ENCODE measurements at regions not wholly inside any gene's neighbourhood (a gene's known extent, or its start where the extent isn't known, plus 50 kb on each side); places are given as distances from the start of the nearest gene placed in this dataset.
"Not testable (repeated sequence)": the region's sequence is repeated elsewhere in the genome, so short reads cannot be mapped to it uniquely, and the experiment has no call there.

DNA sequence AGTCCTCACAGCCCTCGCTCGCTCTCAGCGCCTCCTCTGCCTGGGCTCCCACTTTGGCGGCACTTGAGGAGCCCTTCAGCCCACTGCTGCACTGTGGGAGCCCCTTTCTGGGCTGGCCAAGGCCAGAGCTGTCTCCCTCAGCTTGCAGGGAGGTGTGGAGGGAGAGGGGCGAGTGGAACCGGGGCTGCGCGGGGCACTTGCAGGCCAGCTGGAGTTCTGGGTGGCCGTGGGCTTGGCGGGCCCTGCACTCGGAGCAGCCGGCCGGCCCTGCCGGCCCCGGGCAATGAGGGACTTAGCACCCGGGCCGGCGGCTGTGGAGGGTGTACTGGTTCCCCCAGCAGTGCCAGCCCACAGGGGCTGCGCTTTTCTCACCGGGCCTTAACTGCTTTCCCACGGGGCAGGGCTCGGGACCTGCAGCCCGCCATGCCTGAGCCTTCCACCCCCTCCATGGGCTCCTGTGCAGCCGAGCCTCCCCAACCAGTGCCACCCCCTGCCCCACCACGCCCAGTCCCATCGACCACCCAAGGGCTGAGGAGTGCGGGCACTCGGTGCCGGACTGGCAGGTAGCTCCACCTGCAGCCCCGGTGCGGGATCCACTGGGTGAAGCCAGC lies 584.1 kb upstream of the KLF12 start:
- DNase-seq (ENCODE audit: low spot score), result not testable (repeated sequence)

DNA sequence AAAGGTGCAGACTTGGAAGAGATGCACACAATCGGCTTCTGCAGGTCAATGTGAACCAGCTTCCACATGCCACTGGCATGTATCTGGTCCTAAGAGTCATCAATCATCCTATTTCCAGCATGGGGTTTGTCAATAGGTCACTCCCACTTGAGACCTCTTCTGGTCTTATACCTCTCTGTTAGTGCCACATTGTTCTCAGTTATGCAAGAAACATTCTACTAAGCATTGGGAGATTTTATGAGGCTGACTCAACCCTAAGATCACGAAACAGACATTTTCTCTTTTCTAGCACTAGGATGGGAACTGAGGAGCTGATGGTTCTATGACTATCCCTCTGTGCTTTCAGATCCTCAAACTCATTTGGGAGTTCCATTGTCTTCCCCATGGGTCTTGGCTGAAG lies 581.5 kb upstream of the KLF12 start:
- no peak for DNase-seq (ENCODE audit: low spot score)

DNA sequence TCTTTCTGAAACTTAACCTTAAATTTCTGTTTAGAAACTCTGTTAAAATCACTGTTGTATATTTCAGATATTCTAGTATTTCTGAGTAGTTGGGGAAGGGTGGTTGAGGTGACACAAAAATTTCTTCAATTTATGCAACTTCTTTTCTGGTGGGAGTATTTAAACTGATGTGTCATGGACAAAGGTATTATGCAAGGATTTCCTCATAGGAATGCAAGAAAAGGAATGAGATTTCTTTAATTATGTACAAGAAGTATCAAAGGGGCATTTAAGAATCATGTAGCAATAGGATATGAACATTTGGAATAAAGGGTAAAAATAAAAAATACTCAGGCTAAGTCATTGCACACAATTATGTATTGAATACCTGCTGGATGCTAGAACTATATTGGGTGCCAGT lies 575.8 kb upstream of the KLF12 start:
- DNase-seq (ENCODE audit: low spot score), result no peak

DNA sequence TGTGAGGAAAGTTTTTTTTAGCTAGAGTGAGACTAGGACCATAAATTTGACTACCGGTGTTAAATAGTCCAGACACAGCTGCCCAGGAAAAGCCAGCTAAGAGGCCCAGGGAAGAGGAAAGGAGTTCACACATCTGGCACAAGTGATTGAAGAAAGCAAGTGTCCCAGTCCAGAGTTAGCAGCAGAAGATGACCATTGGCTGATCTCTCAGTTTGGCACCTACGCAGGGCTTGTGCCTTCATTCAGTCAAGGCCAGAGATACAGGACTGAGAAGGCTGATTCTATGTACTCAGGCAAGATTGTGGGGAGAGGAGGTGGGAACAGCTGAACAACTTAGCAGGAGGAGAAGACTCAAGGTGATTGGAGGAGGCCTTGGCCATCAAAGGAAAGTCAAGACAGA lies 575.0 kb upstream of the KLF12 start:
- DNase-seq (ENCODE audit: low spot score), result no peak

DNA sequence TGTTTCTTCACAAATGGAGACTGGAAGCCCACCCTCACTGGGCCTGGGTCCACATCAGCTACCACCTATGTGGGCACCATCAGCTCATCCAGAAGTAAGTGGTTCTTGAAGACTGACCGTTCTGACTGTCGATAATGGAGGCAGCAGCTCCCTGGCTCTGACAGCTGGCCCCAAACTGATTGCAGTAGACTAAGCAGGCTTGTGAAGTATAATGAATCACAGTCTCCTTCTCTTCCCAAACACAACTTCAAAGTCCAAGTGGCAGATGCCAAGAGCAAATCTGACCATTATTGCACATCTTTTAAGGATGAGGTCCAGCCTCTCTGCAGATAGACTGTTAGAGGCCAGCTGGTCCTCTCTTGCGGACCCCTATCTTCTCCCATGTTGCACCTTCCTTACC lies 574.4 kb upstream of the KLF12 start:
- DNase-seq (ENCODE audit: low spot score), result no peak

DNA sequence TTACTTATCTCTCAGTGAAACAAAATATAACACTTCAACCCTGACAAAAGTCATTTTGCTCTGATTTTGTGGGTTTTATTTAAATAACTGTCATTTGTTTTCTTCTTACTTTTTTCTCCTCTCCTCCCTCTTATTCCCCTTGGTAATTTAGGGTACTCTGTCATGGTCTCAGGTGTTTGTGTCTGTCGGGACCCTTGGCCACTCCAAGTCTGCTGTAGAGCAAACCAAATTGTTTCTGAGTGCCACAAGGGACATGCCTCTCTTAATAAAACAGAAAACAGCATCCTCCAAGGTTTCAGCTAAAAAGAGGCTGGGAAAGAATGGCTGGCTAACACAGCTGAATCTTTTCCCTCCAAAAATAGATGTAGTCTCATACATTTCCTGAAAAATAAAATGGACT lies 573.1 kb upstream of the KLF12 start:
- DNase-seq (ENCODE audit: low spot score), result no peak

DNA sequence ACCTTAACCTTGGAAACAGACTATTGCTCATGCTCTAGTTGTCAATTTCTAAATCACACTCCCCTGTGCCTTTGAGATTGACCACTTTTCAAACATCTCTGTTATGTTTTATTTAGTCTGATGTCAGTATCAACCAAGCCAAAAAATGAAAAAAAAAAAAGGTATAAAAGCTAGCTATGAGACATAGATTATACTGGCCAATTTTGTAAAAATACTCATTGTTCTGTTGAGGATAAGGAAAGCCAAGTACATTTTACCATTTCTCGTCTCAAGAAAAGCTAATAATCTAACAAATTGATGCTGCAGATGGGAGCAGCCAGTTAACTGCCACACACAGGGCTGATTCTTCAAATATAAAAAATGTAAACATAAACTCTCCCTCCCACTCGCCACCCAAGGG lies 572.6 kb upstream of the KLF12 start:
- no peak for DNase-seq (ENCODE audit: low spot score)

DNA sequence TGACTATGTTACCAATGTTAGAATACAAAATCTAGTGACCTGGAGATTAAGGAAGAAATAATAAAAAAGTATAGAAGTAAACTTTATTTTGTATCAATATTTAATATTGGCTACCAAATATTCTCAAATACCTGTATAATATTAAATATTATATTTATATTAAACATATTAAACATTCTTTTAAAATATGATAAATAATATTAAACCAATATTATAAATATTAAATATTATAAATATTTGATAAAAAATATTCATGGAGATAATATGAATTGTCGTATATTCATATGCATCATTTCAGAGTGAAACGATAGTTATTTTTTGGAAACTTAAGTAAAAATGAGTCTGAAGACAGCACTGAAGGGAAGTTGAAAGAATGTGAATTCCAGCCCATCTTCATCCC lies 571.2 kb upstream of the KLF12 start:
- no peak for DNase-seq (ENCODE audit: low spot score)

DNA sequence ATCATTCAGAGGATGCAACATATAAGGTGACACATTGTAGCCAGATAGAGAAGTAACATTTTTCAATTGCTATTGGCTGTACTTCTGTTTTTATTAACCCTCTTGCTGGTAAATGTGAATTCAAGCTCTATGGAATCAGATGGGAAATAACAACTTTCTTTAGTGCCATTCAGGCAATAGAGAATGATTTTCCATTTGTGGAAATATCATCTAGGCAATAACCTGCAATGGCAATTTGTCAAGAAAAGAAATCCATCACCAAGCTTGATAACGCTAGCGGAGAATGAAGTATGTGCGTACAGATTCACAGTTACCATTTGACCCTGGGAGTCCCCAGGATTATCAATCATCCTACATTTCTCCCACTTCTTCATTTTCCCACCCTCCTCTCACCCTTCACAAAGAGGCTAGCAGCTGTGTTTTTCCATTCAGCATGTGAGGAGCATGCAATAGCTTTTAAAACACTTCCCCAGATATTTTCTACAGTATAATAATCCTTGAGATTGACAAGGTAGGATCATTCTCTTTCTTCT lies 569.7 kb upstream of the KLF12 start:
- DNase-seq (ENCODE audit: low spot score), result no peak

DNA sequence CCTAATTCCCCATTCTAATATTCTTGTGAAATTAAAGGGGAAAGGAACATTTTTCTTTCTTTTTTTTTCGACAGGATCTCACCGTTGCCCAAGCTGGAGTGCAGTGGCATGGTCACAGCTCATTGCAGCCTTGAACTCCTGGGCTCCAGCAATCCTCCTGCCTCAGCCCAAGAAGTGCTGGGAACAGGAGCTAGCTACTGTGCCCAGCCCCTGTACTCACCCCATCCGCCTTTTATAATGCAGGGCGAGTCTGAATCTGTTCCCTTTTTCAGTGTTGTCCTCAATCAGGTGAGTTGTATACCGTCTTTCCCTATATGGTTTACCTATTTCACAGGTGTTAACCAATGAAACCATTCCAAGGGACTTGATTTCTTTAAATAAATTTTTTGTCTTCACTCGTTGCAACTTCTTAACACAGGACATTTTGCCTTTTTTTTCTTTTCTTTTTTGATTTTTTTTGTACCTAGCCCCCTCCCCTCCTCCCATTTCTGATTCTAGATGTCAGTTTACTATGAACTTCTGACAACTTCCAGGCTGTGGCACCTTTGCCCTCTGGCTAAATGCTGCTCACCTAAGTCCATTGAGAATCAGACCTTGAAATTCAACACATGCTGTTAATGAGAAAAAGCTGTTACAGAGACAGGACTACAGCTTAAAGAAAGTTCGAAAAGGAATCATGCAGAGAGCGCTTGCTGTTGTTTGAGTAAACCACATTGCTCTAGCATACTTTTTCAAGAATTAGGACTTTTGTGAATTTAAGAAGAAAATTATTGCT lies 562.1 kb upstream of the KLF12 start:
- no peak for DNase-seq (ENCODE audit: low spot score)

DNA sequence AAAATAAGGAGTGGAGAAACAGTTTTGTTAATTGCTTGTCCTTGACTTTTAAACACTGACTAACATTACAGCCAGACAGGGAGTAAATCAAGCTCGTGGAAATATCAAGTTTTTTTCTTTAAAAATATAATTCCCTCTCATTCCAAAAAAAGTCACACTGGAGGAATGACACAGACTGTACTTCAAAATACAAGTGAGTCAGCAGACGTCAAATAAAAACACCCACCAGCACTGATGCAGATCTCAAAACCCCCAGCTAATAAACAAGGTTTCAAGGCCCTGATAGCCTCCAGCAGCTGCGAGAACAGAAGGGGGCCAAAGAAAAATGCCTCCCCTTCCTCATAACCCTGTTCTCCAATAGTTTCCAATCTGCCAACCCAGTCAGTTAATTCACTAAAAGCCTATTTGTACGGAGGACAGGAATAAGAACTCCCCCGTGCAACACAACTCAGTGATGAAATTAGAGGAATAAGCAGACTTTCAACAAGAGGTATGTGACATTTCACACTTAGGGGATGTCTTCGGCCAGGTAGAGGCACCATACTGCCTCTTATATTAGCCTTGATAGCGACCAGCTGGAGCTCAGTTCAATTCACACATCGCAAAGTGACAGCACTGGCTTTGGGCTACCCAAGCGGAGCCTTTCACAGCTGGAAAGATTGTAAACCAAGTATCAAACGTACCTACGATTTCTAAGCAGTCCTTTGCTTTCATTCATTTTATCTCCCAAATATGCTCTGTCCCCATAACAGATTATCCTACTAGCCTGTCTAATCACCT lies 561.0 kb upstream of the KLF12 start:
- no peak for DNase-seq (ENCODE audit: low spot score)

DNA sequence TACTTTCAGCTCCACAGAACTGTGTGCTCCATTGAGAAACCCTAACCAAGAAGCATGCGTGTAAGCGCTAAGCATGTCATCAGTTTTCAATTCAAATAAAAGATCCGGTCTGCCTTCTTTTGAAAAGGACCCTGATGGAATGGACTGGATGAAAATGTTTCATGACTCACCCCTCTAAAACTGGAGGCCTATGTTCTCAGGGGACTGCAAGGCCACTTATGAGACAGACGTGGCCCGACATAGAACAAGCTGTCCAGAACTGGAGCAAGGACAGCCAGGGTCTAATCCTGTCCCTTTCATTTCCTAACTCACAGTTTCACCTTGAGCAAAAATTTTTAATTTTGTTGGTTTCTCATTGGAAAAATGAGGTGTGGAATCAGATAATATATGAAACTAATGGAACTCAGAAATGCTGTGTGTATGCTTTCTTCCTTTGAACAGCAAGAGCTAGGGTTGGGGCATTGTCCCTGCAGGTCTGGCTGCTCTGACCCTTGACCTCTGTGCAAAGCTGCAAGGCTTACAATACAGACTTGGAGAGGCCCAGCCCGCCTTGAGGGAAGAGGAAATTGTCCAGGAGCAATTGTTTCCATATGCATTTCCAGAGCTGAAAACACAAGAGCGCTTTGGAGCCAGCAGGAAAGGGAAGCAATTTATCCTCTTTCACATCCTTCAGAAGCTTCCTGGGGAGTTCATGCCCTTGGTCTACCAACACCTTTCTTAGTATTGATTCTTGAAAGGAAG lies 553.4 kb upstream of the KLF12 start:
- DNase-seq (ENCODE audit: low spot score), result no peak

DNA sequence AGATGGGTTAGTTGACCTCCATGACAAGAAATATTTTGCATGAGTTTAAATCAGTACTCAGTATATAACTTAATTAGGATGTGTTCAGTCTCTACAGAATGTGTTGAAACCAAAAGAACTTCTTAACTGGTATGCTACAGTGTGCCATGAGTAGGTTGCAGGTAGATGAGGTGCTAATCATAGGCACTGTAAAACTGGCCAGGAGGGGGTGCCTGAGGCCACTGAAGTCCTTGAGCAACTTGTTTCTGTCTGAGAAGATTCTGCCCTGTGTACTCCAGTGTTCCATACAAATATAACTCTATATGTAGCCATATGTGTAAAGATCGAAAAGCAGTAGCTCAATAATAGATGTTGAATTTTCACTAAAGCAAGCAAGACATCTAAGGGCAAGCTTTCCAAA lies 549.2 kb upstream of the KLF12 start:
- no peak for DNase-seq (ENCODE audit: low spot score)

DNA sequence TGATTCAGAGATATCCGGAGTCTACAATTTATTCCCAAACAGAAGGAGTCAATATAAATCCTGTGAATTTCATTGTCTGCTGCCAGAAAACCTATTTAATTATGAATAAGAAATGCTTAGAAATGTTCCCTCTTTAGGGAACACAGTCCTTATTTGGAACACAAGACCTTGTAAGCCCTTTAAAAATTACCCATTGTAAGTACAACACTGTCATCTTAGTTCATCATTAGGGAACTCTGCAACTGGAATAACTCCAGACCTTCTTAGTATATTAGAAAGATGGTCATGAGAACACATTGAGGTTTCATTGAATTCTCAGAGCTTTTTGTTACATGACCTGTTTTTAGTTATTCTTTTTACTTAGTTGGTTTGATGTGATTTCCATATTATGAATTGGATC lies 548.5 kb upstream of the KLF12 start:
- no peak for DNase-seq (ENCODE audit: low spot score)

DNA sequence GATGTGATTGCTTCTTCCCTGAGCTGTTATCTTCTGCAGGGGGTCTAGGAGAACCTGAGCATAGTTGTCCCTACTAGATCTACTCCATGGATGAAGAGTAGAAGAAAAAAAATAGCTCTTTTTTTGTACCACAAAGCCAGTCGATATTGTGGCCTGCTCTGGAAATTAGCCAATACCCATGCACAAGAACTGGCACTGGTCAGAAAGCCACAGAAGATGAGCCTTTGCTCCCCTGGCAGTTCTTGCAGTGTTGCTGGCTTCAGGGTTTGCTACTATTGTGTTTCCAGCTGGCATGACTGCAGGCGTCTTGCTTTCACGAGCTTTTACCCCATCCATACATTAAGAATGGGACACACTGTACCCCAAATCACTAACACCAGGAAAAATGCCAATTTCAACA lies 547.7 kb upstream of the KLF12 start:
- no peak for DNase-seq (ENCODE audit: low spot score)

DNA sequence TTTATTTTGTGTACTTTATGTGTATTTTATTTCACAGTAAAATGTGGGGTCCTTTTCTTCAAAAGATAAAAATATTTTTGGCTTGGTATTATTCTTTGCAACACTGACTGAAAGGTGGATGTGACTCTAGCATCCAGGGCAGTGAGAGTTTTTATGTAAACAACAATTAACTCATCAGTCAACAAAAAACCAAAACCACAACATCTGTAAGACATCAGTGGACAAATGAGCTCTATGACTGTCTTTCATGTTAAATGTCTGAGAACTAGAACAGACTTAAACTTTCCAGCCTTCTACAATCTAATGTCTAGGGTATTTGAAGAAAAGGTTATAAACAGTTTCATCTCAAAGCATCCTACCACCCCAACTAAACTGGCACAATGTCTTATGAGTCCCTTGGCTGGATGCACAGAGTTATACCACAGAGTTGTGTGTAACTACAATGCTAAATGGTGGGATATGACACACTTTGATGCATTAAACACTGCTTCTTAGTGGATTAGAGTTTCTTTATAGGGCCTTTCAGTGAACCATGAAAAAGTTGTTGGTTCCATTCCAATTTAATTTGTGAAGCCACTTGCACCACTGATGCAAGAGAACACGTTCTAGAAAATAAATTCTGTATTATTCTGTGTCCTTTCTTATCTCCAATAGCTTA lies 544.2 kb upstream of the KLF12 start:
- no peak for DNase-seq (ENCODE audit: low spot score)

DNA sequence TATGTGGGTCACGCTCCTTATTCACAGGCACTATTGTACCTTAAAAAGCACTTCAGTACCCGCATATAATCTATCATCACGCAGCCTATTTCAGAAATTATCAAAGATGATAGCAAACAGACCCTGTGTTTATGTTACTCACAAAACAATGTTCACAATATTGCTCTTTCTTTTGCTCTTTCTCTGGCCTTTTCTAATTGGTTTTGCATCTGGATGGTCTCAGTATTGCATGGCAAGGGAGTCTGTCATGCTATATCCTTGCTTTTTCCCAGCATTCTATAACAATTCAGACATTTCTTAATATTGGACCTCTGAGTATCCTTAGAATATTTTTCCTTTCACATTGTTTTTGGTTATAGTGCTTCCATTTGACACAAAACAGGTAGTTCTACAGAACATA lies 541.8 kb upstream of the KLF12 start:
- DNase-seq (ENCODE audit: low spot score), result no peak

DNA sequence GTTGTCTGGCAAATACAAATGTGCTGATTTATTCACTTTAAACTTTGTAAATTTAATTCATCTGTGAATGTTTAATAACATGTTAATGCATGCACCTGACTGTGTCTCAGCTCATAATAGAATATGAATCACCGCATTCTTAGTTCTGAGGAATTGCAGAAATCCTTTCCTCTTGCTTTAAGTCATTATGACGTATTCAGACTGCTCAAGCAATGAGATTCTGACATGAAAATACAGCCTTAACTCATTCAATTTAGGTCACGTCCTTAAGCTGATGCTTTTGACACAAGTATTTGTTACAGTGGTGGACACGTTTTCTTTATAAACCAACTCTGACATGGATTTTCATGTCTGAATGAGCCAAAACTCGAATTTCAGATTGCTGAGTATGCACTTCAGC lies 541.0 kb upstream of the KLF12 start:
- DNase-seq (ENCODE audit: low spot score), result no peak

DNA sequence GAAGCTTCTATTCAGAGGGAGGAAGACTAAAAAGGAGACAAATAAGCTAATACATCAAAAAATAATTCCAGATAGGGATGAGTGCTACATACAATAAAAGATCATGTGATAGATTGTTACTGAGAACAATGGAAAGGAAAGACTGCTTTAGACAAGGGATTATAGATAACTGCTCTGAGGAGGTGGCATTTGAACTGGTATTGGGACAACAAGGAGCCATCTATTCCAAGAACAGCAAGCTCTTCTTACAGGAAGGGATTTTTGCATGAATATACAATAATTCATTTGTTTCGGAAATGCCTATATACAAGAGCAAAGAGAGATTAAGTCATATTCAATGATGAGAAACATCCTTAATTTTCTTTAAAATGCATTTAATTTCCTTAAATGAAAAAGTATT lies 540.5 kb upstream of the KLF12 start:
- DNase-seq (ENCODE audit: low spot score), result no peak

DNA sequence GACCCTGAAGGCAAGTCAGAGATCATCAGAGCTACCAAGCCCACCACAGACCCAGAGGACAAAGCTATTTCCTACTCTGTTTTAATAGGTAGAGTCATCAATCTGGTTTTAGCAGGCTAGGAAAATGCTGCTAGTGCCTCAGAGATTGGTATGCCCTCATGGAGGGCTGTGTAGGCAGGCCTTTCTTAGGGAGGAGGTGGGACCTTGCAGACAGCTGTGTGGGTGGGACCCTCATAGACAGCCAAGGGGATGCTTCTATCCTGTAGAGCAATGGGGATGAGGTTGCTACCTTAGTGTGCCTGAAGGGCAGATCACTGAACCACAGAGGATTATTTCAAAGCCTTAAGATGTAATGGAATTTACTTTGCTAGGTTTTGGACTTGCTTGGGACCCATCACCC lies 534.9 kb upstream of the KLF12 start:
- DNase-seq (ENCODE audit: low spot score), result no peak

DNA sequence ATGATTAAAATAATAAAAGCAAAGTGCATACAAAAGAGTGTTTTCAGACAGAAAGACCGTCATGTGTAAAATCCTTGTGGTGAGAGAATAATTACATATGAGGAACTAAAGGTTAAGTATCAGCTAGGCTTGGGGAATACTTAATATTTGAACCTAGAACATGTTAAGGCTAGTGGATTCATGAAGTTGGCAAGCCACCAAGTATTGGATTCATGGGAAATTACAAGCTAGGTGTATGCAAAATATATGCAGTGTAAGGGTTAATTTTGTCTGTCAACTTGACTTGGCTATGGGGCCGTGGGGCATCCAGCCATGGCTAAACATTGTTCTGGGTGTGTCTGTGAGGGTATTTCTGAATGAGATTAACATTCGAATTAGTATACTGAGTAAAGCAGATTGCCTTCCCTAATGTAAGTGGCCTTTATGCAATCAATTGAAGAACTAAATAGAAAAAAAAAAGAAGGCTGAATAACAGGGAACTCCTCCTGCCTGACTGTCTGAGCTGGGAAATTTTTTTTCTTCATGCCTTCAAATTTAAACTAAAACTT lies 533.5 kb upstream of the KLF12 start:
- DNase-seq (ENCODE audit: low spot score), result no peak

DNA sequence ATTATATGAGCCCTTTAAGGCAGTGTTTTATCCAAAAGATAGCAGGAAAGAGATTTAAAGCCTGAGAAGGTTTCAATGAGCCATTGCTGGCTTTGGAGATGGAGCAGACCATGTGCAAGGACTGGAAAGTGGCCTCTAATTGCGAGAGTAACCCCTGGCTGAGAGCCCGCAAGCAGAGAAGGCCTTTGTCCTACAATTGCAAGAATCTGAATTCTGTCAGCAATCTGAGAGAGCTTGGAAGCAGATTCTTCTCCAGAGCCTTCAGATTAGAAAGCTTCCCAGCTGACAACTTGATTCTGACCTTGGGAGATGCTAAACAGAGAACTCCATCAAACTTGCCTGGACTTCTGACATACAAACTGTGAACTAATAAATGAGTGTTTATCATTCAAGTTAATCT lies 528.7 kb upstream of the KLF12 start:
- DNase-seq (ENCODE audit: low spot score), result no peak
